ENCODE measurements at regions not wholly inside any gene's neighbourhood (a gene's known extent, or its start where the extent isn't known, plus 50 kb on each side); places are given as distances from the start of the nearest gene placed in this dataset.

DNA sequence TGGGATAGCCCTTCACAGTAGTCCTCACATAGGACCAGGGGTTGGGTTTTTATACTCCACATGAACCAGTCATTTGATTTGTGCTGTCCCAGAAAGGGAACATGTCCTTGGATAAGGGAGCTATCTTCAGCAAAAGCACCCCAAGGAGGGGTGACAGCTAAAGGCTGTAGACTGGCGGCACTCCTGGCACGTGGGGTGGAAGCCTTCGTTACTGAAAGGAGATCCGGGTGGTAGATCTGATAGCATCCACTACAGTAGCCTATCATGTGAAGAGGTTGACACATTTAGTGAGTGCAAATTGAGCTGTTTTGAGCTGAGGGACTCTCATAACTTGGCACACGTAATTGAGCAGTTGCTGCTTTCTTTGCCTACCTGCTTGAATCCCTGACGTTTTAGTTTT, 588.8 kb upstream of the GOLIM4 start:
- TF ChIP-seq POLR2A (IDR thresholded peaks at IDR 0.05) (no peak), EP300 (IDR thresholded peaks at IDR 0.05) (no peak)
- TF ChIP-seq, protein P1, sequence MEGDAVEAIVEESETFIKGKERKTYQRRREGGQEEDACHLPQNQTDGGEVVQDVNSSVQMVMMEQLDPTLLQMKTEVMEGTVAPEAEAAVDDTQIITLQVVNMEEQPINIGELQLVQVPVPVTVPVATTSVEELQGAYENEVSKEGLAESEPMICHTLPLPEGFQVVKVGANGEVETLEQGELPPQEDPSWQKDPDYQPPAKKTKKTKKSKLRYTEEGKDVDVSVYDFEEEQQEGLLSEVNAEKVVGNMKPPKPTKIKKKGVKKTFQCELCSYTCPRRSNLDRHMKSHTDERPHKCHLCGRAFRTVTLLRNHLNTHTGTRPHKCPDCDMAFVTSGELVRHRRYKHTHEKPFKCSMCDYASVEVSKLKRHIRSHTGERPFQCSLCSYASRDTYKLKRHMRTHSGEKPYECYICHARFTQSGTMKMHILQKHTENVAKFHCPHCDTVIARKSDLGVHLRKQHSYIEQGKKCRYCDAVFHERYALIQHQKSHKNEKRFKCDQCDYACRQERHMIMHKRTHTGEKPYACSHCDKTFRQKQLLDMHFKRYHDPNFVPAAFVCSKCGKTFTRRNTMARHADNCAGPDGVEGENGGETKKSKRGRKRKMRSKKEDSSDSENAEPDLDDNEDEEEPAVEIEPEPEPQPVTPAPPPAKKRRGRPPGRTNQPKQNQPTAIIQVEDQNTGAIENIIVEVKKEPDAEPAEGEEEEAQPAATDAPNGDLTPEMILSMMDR (IDR thresholded peaks at IDR 0.05) = no peak

All from ovary (tissue), 3 donors.